Gastroesophageal sphincter (tissue), 3 donors: ENCODE measurements at regions not wholly inside any gene's neighbourhood (a gene's known extent, or its start where the extent isn't known, plus 50 kb on each side); places are given as distances from the start of the nearest gene placed in this dataset.

Source experiments
- EP300 ChIP-seq: sonication (generic); formaldehyde crosslinking; IDR thresholded peaks from one replicate; pipeline ENCODE4 v1.6.1; 2017; ENCODE audit warnings: antibody characterized with exemption, mild to moderate bottlenecking
- POLR2A ChIP-seq, 2 donors: fragments of 450-650 bp; IDR thresholded peaks; one replicate each; pipeline ENCODE4 v1.6.1; 2017; ENCODE audit warnings: antibody characterized with exemption in 2 of 2, mild to moderate bottlenecking in 2 of 2, moderate library complexity in 1 of 2
- POLR2AphosphoS5 ChIP-seq: sonication (generic); formaldehyde crosslinking; IDR thresholded peaks from one replicate; pipeline ENCODE4 v1.6.1; 2017; ENCODE audit warnings: antibody characterized with exemption
- TF ChIP-seq, protein P1 (sequence below), 4 experiments: fragments of 200-600 bp in 2 of 4; fragments of 450-650 bp in 2 of 4; sonication (generic) in 1 of 4; IDR thresholded peaks; one replicate each; pipeline ENCODE4 v1.5.1; 2017 to 2019; ENCODE audit warnings: antibody characterized with exemption in 4 of 4, mild to moderate bottlenecking in 2 of 4, moderate library complexity in 2 of 4

DNA sequence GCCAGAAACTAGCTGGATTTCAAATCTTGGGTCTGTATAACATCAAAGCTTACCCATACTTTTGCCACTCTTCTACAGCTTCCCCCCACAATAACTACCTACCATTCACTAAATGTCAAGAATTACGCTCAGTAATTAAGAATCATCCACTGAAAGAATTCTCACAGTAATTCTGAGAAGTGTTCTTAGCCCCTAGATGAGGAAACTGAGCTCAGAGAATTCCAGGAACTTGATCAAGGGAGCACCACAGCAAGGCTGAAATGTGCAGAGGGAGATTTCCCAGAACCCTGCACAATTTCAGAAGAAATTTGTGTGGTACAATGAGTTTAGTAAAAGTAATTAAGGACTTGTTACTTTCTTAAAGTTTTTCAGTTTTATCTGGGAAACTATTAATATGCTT lies 194.5 kb upstream of the STK17B start:
- TF ChIP-seq, protein P1, sequence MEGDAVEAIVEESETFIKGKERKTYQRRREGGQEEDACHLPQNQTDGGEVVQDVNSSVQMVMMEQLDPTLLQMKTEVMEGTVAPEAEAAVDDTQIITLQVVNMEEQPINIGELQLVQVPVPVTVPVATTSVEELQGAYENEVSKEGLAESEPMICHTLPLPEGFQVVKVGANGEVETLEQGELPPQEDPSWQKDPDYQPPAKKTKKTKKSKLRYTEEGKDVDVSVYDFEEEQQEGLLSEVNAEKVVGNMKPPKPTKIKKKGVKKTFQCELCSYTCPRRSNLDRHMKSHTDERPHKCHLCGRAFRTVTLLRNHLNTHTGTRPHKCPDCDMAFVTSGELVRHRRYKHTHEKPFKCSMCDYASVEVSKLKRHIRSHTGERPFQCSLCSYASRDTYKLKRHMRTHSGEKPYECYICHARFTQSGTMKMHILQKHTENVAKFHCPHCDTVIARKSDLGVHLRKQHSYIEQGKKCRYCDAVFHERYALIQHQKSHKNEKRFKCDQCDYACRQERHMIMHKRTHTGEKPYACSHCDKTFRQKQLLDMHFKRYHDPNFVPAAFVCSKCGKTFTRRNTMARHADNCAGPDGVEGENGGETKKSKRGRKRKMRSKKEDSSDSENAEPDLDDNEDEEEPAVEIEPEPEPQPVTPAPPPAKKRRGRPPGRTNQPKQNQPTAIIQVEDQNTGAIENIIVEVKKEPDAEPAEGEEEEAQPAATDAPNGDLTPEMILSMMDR (IDR thresholded peaks at IDR 0.05): no peak
- TF ChIP-seq POLR2AphosphoS5: no peak
- TF ChIP-seq POLR2A (IDR thresholded peaks at IDR 0.05): no peak
- no peak for TF ChIP-seq EP300
